GM21423 (cell line): ENCODE measurements at regions not wholly inside any gene's neighbourhood (a gene's known extent, or its start where the extent isn't known, plus 50 kb on each side); places are given as distances from the start of the nearest gene placed in this dataset.
"Not testable (repeated sequence)": the region's sequence is repeated elsewhere in the genome, so short reads cannot be mapped to it uniquely, and the experiment has no call there.

Experiments used
- ATAC-seq: cut with Tn5 transposase; IDR thresholded peaks from one replicate; pipeline ENCODE4 v1.9.1; 2021; ENCODE audit warnings: mild to moderate bottlenecking, moderate library complexity; ENCODE audit not compliant: unreplicated experiment

DNA sequence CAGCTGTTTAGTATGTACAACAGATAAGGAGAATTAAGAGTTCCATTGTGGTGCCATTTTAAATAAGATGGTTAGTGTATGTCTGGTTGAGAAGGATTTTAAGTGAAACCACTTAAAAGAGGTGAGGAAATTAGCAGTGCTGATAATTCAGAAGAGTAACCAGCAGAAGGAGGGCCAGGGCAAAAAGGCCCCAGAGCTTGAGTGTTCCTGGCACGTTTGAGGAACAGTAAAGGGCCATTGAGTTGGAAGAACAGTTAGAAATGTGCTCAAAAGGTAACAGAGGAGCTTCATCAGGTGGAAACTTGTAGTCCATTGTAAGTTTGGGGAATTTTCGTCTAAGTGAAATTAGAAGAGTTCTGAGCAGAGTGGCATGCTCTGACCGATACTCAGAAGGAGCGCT, 606.2 kb upstream of the ZFP42 start:
- no peak for ATAC-seq

- ATAC-seq: no peak
Measured at GRCh38 chr4:187390646-187391045, 604.9 kb upstream of the ZFP42 start.

- no peak for ATAC-seq
Measured at GRCh38 chr4:187393531-187394344, 601.8 kb upstream of the ZFP42 start.

GRCh38 chr4:187396106-187396505, 599.5 kb upstream of the ZFP42 start:
- no peak for ATAC-seq

GRCh38 chr4:187408447-187408846, 587.1 kb upstream of the ZFP42 start:
- ATAC-seq: not testable (repeated sequence)

- no peak for ATAC-seq
Measured at GRCh38 chr4:187413564-187414358, 581.8 kb upstream of the ZFP42 start.

DNA sequence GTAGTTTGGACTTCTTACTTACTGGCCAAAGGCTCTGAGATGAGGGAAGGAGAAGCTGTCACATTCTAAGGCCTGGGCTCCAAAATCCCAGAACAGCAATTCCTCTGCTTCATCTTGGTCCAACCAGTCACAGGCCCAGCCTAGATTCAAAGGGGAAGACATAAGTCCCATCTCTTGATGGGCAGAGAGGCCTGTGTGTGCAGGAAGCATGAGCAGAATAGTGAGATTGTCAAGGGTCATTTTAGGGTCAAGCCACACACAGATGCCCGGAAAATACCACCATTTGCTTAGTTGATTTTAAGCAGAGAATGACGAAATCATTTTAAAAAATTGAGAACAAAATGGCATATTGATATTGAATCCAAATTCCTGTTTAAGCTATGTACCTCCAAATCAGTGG, 580.9 kb upstream of the ZFP42 start:
- no peak for ATAC-seq

- ATAC-seq: no peak
Measured at GRCh38 chr4:187415231-187415630, 580.3 kb upstream of the ZFP42 start.

DNA sequence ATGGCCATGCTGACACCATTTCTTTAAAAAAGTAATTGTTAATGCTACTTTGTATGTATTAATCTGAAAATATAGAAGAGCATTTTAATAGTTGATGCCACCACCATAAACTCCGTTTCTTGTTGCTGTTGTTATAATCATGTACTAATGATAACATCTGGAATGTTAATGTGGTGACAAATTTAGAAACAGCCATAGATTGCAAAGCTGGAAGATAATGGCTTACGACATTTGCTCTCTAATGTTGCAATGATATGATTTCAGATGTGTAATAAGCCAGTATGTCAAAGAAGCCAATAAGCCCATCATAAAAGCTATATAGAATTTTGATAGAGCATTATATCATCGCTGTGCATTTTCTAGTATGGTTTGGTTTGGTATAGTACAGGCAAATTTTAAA, 579.4 kb upstream of the ZFP42 start:
- ATAC-seq: no peak

- ATAC-seq: no peak
Measured at GRCh38 chr4:187417721-187418120, 577.9 kb upstream of the ZFP42 start.

GRCh38 chr4:187422655-187423054, 572.9 kb upstream of the ZFP42 start:
- ATAC-seq: no peak

DNA sequence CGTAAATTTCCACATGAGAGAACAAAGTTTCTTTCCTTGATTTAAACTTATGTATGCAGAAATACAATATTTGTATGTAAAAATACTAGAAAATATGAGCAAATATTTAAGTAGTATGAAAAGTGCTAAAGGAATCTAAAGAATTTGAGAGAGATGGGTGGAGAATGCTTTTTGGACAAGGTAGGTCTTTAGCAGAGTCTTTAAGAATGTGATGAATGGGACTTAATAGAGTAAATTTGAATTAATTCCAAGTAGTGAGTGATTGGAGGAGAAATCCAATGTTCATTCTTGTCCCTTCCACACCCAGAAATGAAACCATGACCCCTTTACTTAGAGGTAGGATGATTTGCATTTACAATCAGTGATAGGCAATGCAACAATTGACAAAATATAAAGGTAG, 570.9 kb upstream of the ZFP42 start:
- no peak for ATAC-seq

- ATAC-seq: no peak
Measured at GRCh38 chr4:187426511-187426910, 569.1 kb upstream of the ZFP42 start.

GRCh38 chr4:187432310-187432709, 563.3 kb upstream of the ZFP42 start:
- ATAC-seq: no peak

DNA sequence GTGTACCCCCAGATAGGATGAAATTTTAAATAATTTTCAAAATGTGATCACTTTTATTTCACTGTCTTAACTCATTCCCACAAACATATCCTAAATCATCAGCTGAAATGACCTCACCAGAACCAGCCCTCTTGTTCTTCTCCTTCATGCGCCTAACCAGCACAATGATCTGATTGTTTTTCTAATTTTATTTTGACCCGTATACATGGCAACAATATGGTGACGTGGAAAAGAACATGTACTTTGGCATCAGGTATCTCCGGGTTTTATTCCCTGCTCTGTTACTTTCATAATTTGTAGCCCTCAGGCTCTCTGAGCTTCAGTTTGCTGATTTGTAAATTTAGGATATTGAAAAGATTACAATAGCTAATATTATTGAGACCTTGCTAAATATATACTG, 562.4 kb upstream of the ZFP42 start:
- ATAC-seq: no peak

DNA sequence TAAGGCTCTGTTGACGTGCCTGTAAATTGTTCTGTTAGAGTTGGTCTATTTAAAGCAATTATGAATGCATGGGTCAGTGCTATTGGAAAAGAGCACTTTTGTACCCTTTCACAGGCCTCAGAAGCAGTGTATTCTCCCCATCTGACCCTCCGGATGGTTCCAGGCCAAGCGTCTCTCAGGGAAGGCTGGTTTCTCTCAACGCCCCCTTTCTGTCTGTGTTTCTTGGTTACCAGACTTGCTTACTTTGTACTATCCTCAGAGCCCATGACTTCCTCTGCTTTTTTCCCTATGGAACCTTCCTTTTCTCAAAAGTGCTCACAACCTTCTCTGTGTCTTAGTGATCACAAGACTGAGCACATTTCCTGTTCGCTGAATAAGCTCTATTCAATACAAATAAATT, 559.3 kb upstream of the ZFP42 start:
- ATAC-seq: no peak

- ATAC-seq: no peak
Measured at GRCh38 chr4:187444061-187444460, 551.5 kb upstream of the ZFP42 start.

GRCh38 chr4:187449702-187450101, 545.9 kb upstream of the ZFP42 start:
- no peak for ATAC-seq

GRCh38 chr4:187451776-187452175, 543.8 kb upstream of the ZFP42 start:
- ATAC-seq: no peak

- ATAC-seq: no peak
Measured at GRCh38 chr4:187460016-187460415, 535.6 kb upstream of the ZFP42 start.

DNA sequence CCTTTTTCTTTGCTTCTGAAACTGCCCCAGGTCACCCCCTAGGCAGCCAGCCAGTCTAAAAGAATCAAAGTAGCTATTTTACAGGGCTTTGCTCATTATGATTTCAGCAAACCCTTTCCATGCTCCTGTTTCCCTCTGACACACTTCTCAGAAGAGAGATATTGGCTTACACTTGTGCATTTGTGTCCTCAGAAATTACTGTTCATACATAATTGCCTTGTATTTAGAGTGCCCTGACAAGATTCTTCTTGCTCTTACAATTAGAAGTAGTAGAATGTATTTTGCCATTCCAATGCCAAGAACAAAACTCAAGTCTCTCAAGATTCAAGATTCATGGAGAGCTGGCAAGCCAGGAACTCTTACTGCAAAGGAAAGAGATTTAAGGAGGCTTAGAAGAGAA, 531.0 kb upstream of the ZFP42 start:
- ATAC-seq: no peak

DNA sequence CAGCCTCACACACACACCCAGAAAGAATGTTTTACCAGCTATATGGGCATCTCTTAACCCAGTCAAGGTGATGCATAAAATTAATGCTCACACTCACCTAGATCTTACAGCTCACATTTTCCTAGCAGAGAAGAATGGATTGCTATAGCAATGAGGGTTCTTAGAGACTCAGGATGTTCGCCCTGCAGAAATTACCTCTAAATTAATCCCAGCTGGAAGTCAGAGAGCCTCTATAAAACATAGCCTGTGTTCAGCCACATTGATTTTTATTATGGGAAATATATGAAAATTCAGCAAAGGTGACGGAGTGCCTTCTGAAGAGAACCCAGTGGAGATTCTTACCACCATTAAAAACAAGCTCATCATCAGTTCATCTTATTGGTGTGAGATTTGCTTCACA, 528.3 kb upstream of the ZFP42 start:
- no peak for ATAC-seq
